ENCODE measurements at regions not wholly inside any gene's neighbourhood (a gene's known extent, or its start where the extent isn't known, plus 50 kb on each side); places are given as distances from the start of the nearest gene placed in this dataset.

DNA sequence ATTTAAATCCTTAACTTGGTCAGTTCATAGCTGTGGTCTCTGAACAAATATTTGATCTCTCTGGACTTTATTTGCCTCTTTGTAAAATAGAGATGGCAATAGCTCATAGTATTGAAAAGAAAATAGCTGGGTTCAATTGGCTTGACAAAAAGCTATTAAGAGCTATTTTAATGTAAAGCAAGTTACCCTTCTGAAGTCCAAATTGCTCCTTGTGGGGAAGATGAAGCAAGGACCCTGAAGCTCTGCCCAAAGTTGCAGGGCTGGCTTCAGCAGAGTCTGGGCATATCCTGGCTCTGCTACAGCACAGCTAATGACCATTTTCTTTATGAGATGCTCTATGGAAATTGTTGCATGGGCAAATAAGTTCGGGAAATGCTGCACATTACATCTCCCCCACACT, 484.5 kb downstream of the TDRD3 start:
- ChIA-PET SMC1A (ENCODE audit: uncharacterized antibody, unreplicated experiment) (no interaction called here), POLR2A (no interaction called here), CTCF (no interaction called here), RAD21 (ENCODE audit: unreplicated experiment) (no interaction called here)
- Histone ChIP-seq H4K20me1 (ENCODE audit: control insufficient read depth, insufficient read depth) (no peaks in the 10 kb centered on the region), H3K27me3 (replicated peaks in 1 of 2; ENCODE audit: control insufficient read depth in 2 of 2, insufficient read depth in 2 of 2, low read length in 1 of 2) (no peaks in the 10 kb centered on the region), H3K4me3 (no peak overlapping the region), H2AFZ (ENCODE audit: control insufficient read depth, low read depth, low read length) (no peak overlapping the region), H3K9me3 (replicated peaks; ENCODE audit: control insufficient read depth, insufficient read depth, low read length) (no peaks in the 10 kb centered on the region), H3K36me3 (ENCODE audit: control insufficient read depth in 2 of 2, insufficient read depth in 2 of 2, low read length in 1 of 2) (no peaks in the 10 kb centered on the region), H3K4me1 (ENCODE audit: control insufficient read depth, insufficient read depth, low read length) (no peaks in the 10 kb centered on the region), H3K79me2 (ENCODE audit: control insufficient read depth, insufficient read depth, low read length) (no peaks in the 10 kb centered on the region), H3K27ac (ENCODE audit: control insufficient read depth, insufficient read depth) (no peak overlapping the region), H3K4me2 (ENCODE audit: control insufficient read depth, insufficient read depth) (no peak overlapping the region), H3K9ac (ENCODE audit: control insufficient read depth, insufficient read depth, low read length) (no peak overlapping the region)
- TF ChIP-seq RUNX3 (IDR thresholded peaks at IDR 0.05; ENCODE audit: low read length), result no peak
- no peak for TF ChIP-seq ZNF622 (IDR thresholded peaks at IDR 0.05)
- TF ChIP-seq ZBED1 (IDR thresholded peaks at IDR 0.05; ENCODE audit: borderline replicate concordance), result no peak
- TF ChIP-seq CHD4 (IDR thresholded peaks at IDR 0.05), result no peak
- TF ChIP-seq MXI1 (IDR thresholded peaks at IDR 0.05; ENCODE audit: low read depth, low read length), result no peak
- TF ChIP-seq SIX5 (IDR thresholded peaks at IDR 0.05; ENCODE audit: low read depth, low read length, severe bottlenecking), result no peak
- TF ChIP-seq TCF3 (IDR thresholded peaks at IDR 0.05; ENCODE audit: borderline replicate concordance, insufficient read depth, low read depth, low read length), result no peak
- TF ChIP-seq, protein P1, sequence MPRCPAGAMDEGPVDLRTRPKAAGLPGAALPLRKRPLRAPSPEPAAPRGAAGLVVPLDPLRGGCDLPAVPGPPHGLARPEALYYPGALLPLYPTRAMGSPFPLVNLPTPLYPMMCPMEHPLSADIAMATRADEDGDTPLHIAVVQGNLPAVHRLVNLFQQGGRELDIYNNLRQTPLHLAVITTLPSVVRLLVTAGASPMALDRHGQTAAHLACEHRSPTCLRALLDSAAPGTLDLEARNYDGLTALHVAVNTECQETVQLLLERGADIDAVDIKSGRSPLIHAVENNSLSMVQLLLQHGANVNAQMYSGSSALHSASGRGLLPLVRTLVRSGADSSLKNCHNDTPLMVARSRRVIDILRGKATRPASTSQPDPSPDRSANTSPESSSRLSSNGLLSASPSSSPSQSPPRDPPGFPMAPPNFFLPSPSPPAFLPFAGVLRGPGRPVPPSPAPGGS (IDR thresholded peaks at IDR 0.05; ENCODE audit: borderline replicate concordance, insufficient read depth, low read depth, low read length, poor library complexity, severe bottlenecking), result no peak
- TF ChIP-seq ZSCAN29 (IDR thresholded peaks at IDR 0.05), result no peak
- TF ChIP-seq, protein P2, sequence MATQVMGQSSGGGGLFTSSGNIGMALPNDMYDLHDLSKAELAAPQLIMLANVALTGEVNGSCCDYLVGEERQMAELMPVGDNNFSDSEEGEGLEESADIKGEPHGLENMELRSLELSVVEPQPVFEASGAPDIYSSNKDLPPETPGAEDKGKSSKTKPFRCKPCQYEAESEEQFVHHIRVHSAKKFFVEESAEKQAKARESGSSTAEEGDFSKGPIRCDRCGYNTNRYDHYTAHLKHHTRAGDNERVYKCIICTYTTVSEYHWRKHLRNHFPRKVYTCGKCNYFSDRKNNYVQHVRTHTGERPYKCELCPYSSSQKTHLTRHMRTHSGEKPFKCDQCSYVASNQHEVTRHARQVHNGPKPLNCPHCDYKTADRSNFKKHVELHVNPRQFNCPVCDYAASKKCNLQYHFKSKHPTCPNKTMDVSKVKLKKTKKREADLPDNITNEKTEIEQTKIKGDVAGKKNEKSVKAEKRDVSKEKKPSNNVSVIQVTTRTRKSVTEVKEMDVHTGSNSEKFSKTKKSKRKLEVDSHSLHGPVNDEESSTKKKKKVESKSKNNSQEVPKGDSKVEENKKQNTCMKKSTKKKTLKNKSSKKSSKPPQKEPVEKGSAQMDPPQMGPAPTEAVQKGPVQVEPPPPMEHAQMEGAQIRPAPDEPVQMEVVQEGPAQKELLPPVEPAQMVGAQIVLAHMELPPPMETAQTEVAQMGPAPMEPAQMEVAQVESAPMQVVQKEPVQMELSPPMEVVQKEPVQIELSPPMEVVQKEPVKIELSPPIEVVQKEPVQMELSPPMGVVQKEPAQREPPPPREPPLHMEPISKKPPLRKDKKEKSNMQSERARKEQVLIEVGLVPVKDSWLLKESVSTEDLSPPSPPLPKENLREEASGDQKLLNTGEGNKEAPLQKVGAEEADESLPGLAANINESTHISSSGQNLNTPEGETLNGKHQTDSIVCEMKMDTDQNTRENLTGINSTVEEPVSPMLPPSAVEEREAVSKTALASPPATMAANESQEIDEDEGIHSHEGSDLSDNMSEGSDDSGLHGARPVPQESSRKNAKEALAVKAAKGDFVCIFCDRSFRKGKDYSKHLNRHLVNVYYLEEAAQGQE (IDR thresholded peaks at IDR 0.05; ENCODE audit: low read depth, low read length), result no peak
- TF ChIP-seq LARP7 (IDR thresholded peaks at IDR 0.05), result no peak
- TF ChIP-seq, protein P3, sequence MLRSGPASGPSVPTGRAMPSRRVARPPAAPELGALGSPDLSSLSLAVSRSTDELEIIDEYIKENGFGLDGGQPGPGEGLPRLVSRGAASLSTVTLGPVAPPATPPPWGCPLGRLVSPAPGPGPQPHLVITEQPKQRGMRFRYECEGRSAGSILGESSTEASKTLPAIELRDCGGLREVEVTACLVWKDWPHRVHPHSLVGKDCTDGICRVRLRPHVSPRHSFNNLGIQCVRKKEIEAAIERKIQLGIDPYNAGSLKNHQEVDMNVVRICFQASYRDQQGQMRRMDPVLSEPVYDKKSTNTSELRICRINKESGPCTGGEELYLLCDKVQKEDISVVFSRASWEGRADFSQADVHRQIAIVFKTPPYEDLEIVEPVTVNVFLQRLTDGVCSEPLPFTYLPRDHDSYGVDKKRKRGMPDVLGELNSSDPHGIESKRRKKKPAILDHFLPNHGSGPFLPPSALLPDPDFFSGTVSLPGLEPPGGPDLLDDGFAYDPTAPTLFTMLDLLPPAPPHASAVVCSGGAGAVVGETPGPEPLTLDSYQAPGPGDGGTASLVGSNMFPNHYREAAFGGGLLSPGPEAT (IDR thresholded peaks at IDR 0.05; ENCODE audit: low read depth), result no peak
- no peak for FAIRE-seq
- DNase-seq (ENCODE audit: low read depth, low spot score), result no peak
- in situ Hi-C loops (cut with MboI), result no loop called here
- WGBS (ENCODE audit: insufficient coverage, insufficient replicate concordance, low lambda C conversion rate, missing lambda C conversion rate), result 0% methylated on average over 1 of the region's 1 CpG
- no peak for ATAC-seq
- BruUV-seq (replicated peaks), result no TSS peak
- intact Hi-C loops (cut with micrococcal nuclease; ENCODE audit: unreplicated experiment), result no loop called here

Measured in GM12878 (cell line).